Stimulated activated memory B cell treated with anti-CD40 and anti-IgM and Interleukin-4, amounts not matched to agents 10 μg/mL and 1 μg/mL and 100 μg/mL, for 72 hours (primary cell): ENCODE measurements at regions not wholly inside any gene's neighbourhood (a gene's known extent, or its start where the extent isn't known, plus 50 kb on each side); places are given as distances from the start of the nearest gene placed in this dataset.

Experiments used
- ATAC-seq: fragments of 150-1000 bp; cut with Tn5 transposase; 2 replicates; pipeline ENCODE4 v1.10.0; 2021
- H3K27ac Mint-ChIP-seq: one replicate; pipeline ENCODE4 v1.8.0; 2022; ENCODE audit warnings: mild to moderate bottlenecking, mixed read lengths
- H3K27me3 Mint-ChIP-seq: one replicate; pipeline ENCODE4 v1.8.0; 2022; ENCODE audit warnings: mixed read lengths
- H3K36me3 Mint-ChIP-seq: one replicate; pipeline ENCODE4 v1.8.0; 2022; ENCODE audit warnings: mixed read lengths
- H3K4me1 Mint-ChIP-seq: one replicate; pipeline ENCODE4 v1.8.0; 2022; ENCODE audit warnings: mixed read lengths
- H3K4me3 Mint-ChIP-seq: one replicate; pipeline ENCODE4 v1.8.0; 2022; ENCODE audit warnings: mild to moderate bottlenecking, moderate library complexity, mixed read lengths
- H3K9me3 Mint-ChIP-seq: one replicate; pipeline ENCODE4 v1.8.0; 2022; ENCODE audit warnings: mixed read lengths

- no peak for ATAC-seq
- peaks cover 43% of the 10 kb centered on the region for H3K27me3 Mint-ChIP-seq
- no peak overlapping the region for H3K27ac Mint-ChIP-seq
- no peaks in the 10 kb centered on the region for H3K36me3 Mint-ChIP-seq
- peaks cover 9% of the 10 kb centered on the region for H3K9me3 Mint-ChIP-seq
- H3K4me3 Mint-ChIP-seq, result no peak overlapping the region
- no peaks in the 10 kb centered on the region for H3K4me1 Mint-ChIP-seq
Measured at GRCh38 chr9:126155756-126156664, 170.6 kb upstream of the MVB12B start.

GRCh38 chr9:126156898-126157297, 169.7 kb upstream of the MVB12B start:
- no peak for ATAC-seq
- no peak overlapping the region for H3K4me3 Mint-ChIP-seq
- no peak overlapping the region for H3K27ac Mint-ChIP-seq
- H3K27me3 Mint-ChIP-seq, result peaks cover 47% of the 10 kb centered on the region
- H3K9me3 Mint-ChIP-seq, result peaks cover 9% of the 10 kb centered on the region
- no peaks in the 10 kb centered on the region for H3K4me1 Mint-ChIP-seq
- H3K36me3 Mint-ChIP-seq, result no peaks in the 10 kb centered on the region

GRCh38 chr9:126157423-126157822, 169.2 kb upstream of the MVB12B start:
- ATAC-seq, result no peak
- no peaks in the 10 kb centered on the region for H3K4me1 Mint-ChIP-seq
- no peak overlapping the region for H3K4me3 Mint-ChIP-seq
- no peak overlapping the region for H3K27ac Mint-ChIP-seq
- no peaks in the 10 kb centered on the region for H3K36me3 Mint-ChIP-seq
- H3K27me3 Mint-ChIP-seq, result peaks cover 47% of the 10 kb centered on the region
- peaks cover 9% of the 10 kb centered on the region for H3K9me3 Mint-ChIP-seq

- H3K4me3 Mint-ChIP-seq, result no peak overlapping the region
- no peaks in the 10 kb centered on the region for H3K36me3 Mint-ChIP-seq
- peaks cover 42% of the 10 kb centered on the region for H3K27me3 Mint-ChIP-seq
- no peak for ATAC-seq
- no peak overlapping the region for H3K27ac Mint-ChIP-seq
- H3K4me1 Mint-ChIP-seq, result no peaks in the 10 kb centered on the region
- H3K9me3 Mint-ChIP-seq, result peaks cover 9% of the 10 kb centered on the region
Measured at GRCh38 chr9:126157826-126158587, 168.6 kb upstream of the MVB12B start.

- H3K36me3 Mint-ChIP-seq, result no peaks in the 10 kb centered on the region
- peaks cover 4% of the 10 kb centered on the region for H3K9me3 Mint-ChIP-seq
- peaks cover 34% of the 10 kb centered on the region for H3K27me3 Mint-ChIP-seq
- ATAC-seq, result no peak
- no peaks in the 10 kb centered on the region for H3K4me1 Mint-ChIP-seq
- H3K27ac Mint-ChIP-seq, result no peak overlapping the region
- no peak overlapping the region for H3K4me3 Mint-ChIP-seq
Measured at GRCh38 chr9:126158588-126159429, 167.8 kb upstream of the MVB12B start.

GRCh38 chr9:126159430-126160060, 167.1 kb upstream of the MVB12B start:
- Mint-ChIP-seq H3K36me3 (no peaks in the 10 kb centered on the region), H3K9me3 (peaks cover 4% of the 10 kb centered on the region), H3K4me3 (no peak overlapping the region)

GRCh38 chr9:126160067-126160853, 166.4 kb upstream of the MVB12B start:
- Mint-ChIP-seq H3K9me3 (peaks cover 4% of the 10 kb centered on the region), H3K4me3 (no peak overlapping the region), H3K4me1 (no peaks in the 10 kb centered on the region), H3K27ac (no peak overlapping the region), H3K27me3 (peaks cover 37% of the 10 kb centered on the region), H3K36me3 (no peaks in the 10 kb centered on the region)
- no peak for ATAC-seq

More at GRCh38 chr9:126159430-126160060, 167.1 kb upstream of the MVB12B start:
- no peak for ATAC-seq
- no peak overlapping the region for H3K27ac Mint-ChIP-seq
- H3K27me3 Mint-ChIP-seq, result peaks cover 32% of the 10 kb centered on the region
- no peaks in the 10 kb centered on the region for H3K4me1 Mint-ChIP-seq

GRCh38 chr9:126160854-126161329, 165.7 kb upstream of the MVB12B start:
- no peaks in the 10 kb centered on the region for H3K36me3 Mint-ChIP-seq
- H3K27ac Mint-ChIP-seq, result no peak overlapping the region
- no peaks in the 10 kb centered on the region for H3K4me1 Mint-ChIP-seq
- H3K27me3 Mint-ChIP-seq, result peaks cover 44% of the 10 kb centered on the region
- no peak for ATAC-seq
- H3K9me3 Mint-ChIP-seq, result peaks cover 4% of the 10 kb centered on the region
- no peak overlapping the region for H3K4me3 Mint-ChIP-seq

- no peak for ATAC-seq
- H3K4me3 Mint-ChIP-seq, result no peak overlapping the region
- H3K9me3 Mint-ChIP-seq, result no peaks in the 10 kb centered on the region
- H3K4me1 Mint-ChIP-seq, result no peaks in the 10 kb centered on the region
- H3K27ac Mint-ChIP-seq, result no peak overlapping the region
- peaks cover 45% of the 10 kb centered on the region for H3K27me3 Mint-ChIP-seq
- no peaks in the 10 kb centered on the region for H3K36me3 Mint-ChIP-seq
Measured at GRCh38 chr9:126162611-126163381, 163.8 kb upstream of the MVB12B start.

GRCh38 chr9:126164796-126165525, 161.7 kb upstream of the MVB12B start:
- Mint-ChIP-seq H3K27ac (no peak overlapping the region), H3K36me3 (no peaks in the 10 kb centered on the region), H3K27me3 (peaks cover 45% of the 10 kb centered on the region), H3K9me3 (no peaks in the 10 kb centered on the region), H3K4me1 (no peaks in the 10 kb centered on the region), H3K4me3 (no peak overlapping the region)
- ATAC-seq, result no peak

- H3K36me3 Mint-ChIP-seq, result no peaks in the 10 kb centered on the region
- no peak overlapping the region for H3K4me3 Mint-ChIP-seq
- peaks cover 50% of the 10 kb centered on the region for H3K27me3 Mint-ChIP-seq
- no peak for ATAC-seq
- H3K4me1 Mint-ChIP-seq, result no peaks in the 10 kb centered on the region
- H3K9me3 Mint-ChIP-seq, result no peaks in the 10 kb centered on the region
- no peak overlapping the region for H3K27ac Mint-ChIP-seq
Measured at GRCh38 chr9:126165755-126166154, 160.9 kb upstream of the MVB12B start.

GRCh38 chr9:126166291-126166690, 160.3 kb upstream of the MVB12B start:
- no peaks in the 10 kb centered on the region for H3K4me1 Mint-ChIP-seq
- H3K4me3 Mint-ChIP-seq, result no peak overlapping the region
- H3K27ac Mint-ChIP-seq, result no peak overlapping the region
- H3K36me3 Mint-ChIP-seq, result no peaks in the 10 kb centered on the region
- ATAC-seq, result no peak
- H3K9me3 Mint-ChIP-seq, result no peaks in the 10 kb centered on the region
- peaks cover 47% of the 10 kb centered on the region for H3K27me3 Mint-ChIP-seq

- Mint-ChIP-seq H3K27ac (no peak overlapping the region), H3K4me1 (no peaks in the 10 kb centered on the region), H3K27me3 (peaks cover 46% of the 10 kb centered on the region), H3K4me3 (no peak overlapping the region), H3K9me3 (no peaks in the 10 kb centered on the region), H3K36me3 (no peaks in the 10 kb centered on the region)
- ATAC-seq, result no peak
Measured at GRCh38 chr9:126166866-126167265, 159.8 kb upstream of the MVB12B start.
